ENCODE measurements at regions not wholly inside any gene's neighbourhood (a gene's known extent, or its start where the extent isn't known, plus 50 kb on each side); places are given as distances from the start of the nearest gene placed in this dataset.

- intact Hi-C loops (cut with DNase I): no loop called here
Observed at GRCh38 chr14:101049511-101049910, 146.0 kb upstream of the RTL1 start.

GRCh38 chr14:101049942-101050341 lies 146.4 kb upstream of the RTL1 start:
- H3K9me3 ChIP-seq: no peaks in the 10 kb centered on the region
- intact Hi-C loops (cut with DNase I): no loop called here
- no peak for DNase-seq (ENCODE audit: extremely low spot score in 2 of 2)
- TF ChIP-seq POLR2A (IDR thresholded peaks at IDR 0.05) (no peak), CTCF (IDR thresholded peaks at IDR 0.05) (no peak), POLR2AphosphoS5 (IDR thresholded peaks at IDR 0.05; ENCODE audit: insufficient read depth in 1 of 2, low read depth in 1 of 2) (no peak)
- H3K27me3 ChIP-seq: no peaks in the 10 kb centered on the region
- no peaks in the 10 kb centered on the region for H3K4me1 ChIP-seq
- H3K27ac ChIP-seq: no peak overlapping the region
- H3K36me3 ChIP-seq: no peaks in the 10 kb centered on the region
- no peak overlapping the region for H3K4me3 ChIP-seq

More at GRCh38 chr14:101049511-101049910, 146.0 kb upstream of the RTL1 start:
- no peak for TF ChIP-seq POLR2AphosphoS5 (IDR thresholded peaks at IDR 0.05; ENCODE audit: insufficient read depth in 1 of 2, low read depth in 1 of 2)
- no peak for TF ChIP-seq POLR2A (IDR thresholded peaks at IDR 0.05)
- TF ChIP-seq CTCF (IDR thresholded peaks at IDR 0.05): no peak
- H3K27me3 ChIP-seq: no peaks in the 10 kb centered on the region
- no peaks in the 10 kb centered on the region for H3K36me3 ChIP-seq
- H3K4me1 ChIP-seq: no peaks in the 10 kb centered on the region
- no peak overlapping the region for H3K4me3 ChIP-seq
- no peaks in the 10 kb centered on the region for H3K9me3 ChIP-seq
- H3K27ac ChIP-seq: no peak overlapping the region
- DNase-seq (ENCODE audit: extremely low spot score in 2 of 2): no peak

- Histone ChIP-seq H3K9me3 (no peaks in the 10 kb centered on the region), H3K27ac (no peak overlapping the region), H3K36me3 (no peaks in the 10 kb centered on the region), H3K27me3 (no peaks in the 10 kb centered on the region), H3K4me1 (no peaks in the 10 kb centered on the region), H3K4me3 (no peak overlapping the region)
- DNase-seq (ENCODE audit: extremely low spot score in 2 of 2): no peak
- no peak for TF ChIP-seq POLR2AphosphoS5 (IDR thresholded peaks at IDR 0.05; ENCODE audit: insufficient read depth in 1 of 2, low read depth in 1 of 2)
- TF ChIP-seq CTCF (IDR thresholded peaks at IDR 0.05): no peak
- TF ChIP-seq POLR2A (IDR thresholded peaks at IDR 0.05): no peak
- intact Hi-C loops (cut with DNase I): no loop called here
Observed at GRCh38 chr14:101050901-101051490, 147.5 kb upstream of the RTL1 start.

GRCh38 chr14:101054671-101055070 lies 151.1 kb upstream of the RTL1 start:
- Histone ChIP-seq H3K4me1 (no peaks in the 10 kb centered on the region), H3K27me3 (no peaks in the 10 kb centered on the region), H3K4me3 (no peak overlapping the region), H3K9me3 (no peaks in the 10 kb centered on the region), H3K36me3 (no peaks in the 10 kb centered on the region), H3K27ac (no peak overlapping the region)
- DNase-seq (ENCODE audit: extremely low spot score in 2 of 2): no peak
- intact Hi-C loops (cut with DNase I): no loop called here
- no peak for TF ChIP-seq POLR2AphosphoS5 (IDR thresholded peaks at IDR 0.05; ENCODE audit: insufficient read depth in 1 of 2, low read depth in 1 of 2)
- no peak for TF ChIP-seq CTCF (IDR thresholded peaks at IDR 0.05)
- no peak for TF ChIP-seq POLR2A (IDR thresholded peaks at IDR 0.05)

GRCh38 chr14:101055106-101055662 lies 151.7 kb upstream of the RTL1 start:
- Histone ChIP-seq H3K4me1 (no peaks in the 10 kb centered on the region), H3K27me3 (no peaks in the 10 kb centered on the region), H3K9me3 (no peaks in the 10 kb centered on the region), H3K36me3 (no peaks in the 10 kb centered on the region), H3K27ac (no peak overlapping the region), H3K4me3 (no peak overlapping the region)
- intact Hi-C loops (cut with DNase I): no loop called here
- no peak for DNase-seq (ENCODE audit: extremely low spot score in 2 of 2)
- TF ChIP-seq POLR2A (IDR thresholded peaks at IDR 0.05) (no peak), POLR2AphosphoS5 (IDR thresholded peaks at IDR 0.05; ENCODE audit: insufficient read depth in 1 of 2, low read depth in 1 of 2) (no peak), CTCF (IDR thresholded peaks at IDR 0.05) (no peak)

Data from vagina (tissue), 2 donors.